ENCODE measurements at regions not wholly inside any gene's neighbourhood (a gene's known extent, or its start where the extent isn't known, plus 50 kb on each side); places are given as distances from the start of the nearest gene placed in this dataset.

GRCh38 chr17:73888862-73889261 lies 244.6 kb upstream of the SDK2 start:
- ChIA-PET POLR2A (no interaction called here), CTCF (ENCODE audit: low intra/inter-chr PET ratio, low total read pairs) (no interaction called here)
- FAIRE-seq (no peak), ATAC-seq (no peak), DNase-seq (ENCODE audit: low spot score) (no peak)
- no peaks in the 10 kb centered on the region for H3K4me1 ChIP-seq (ENCODE audit: insufficient read depth, low read length)
- H3K9ac ChIP-seq (ENCODE audit: insufficient read depth, low read depth, low read length) = no peak overlapping the region
- in situ Hi-C loops (cut with HindIII; ENCODE audit: extremely low pct_ligation_motif_present, low pct_unique_long_range_greater_than_20kb) = no loop called here
- 34% methylated on average over 7 of the region's 7 CpGs for WGBS (ENCODE audit: low lambda C conversion rate)
- H2AFZ ChIP-seq (ENCODE audit: low read length) = no peak overlapping the region
- H3K36me3 ChIP-seq (replicated peaks in 1 of 2; ENCODE audit: control insufficient read depth in 1 of 2, insufficient read depth in 2 of 2, low read length in 2 of 2) = no peaks in the 10 kb centered on the region
- H3K9me3 ChIP-seq (ENCODE audit: low read length) = no peaks in the 10 kb centered on the region
- no peak overlapping the region for H3K4me2 ChIP-seq (ENCODE audit: low read depth, low read length)
- no peak overlapping the region for H3K4me3 ChIP-seq (replicated peaks in 1 of 3; ENCODE audit: insufficient read depth in 1 of 3, low read depth in 2 of 3, low read length in 3 of 3)
- H3K79me2 ChIP-seq (ENCODE audit: insufficient read depth, low read length) = no peaks in the 10 kb centered on the region
- no peaks in the 10 kb centered on the region for H4K20me1 ChIP-seq (ENCODE audit: insufficient read depth, low read length)
- H3K27me3 ChIP-seq (ENCODE audit: control insufficient read depth in 1 of 2, insufficient read depth in 2 of 2, low read length in 2 of 2) = peaks cover 0 to 4% of the 10 kb centered on the region in 2 experiments; a peak in 2 of 5 replicates
- intact Hi-C loops (cut with micrococcal nuclease; ENCODE audit: unreplicated experiment) = no loop called here
- TF ChIP-seq ZNF432 (CRISPR knock-in tag; IDR thresholded peaks at IDR 0.05; ENCODE audit: borderline replicate concordance) = no peak
- TF ChIP-seq PHB2 (IDR thresholded peaks at IDR 0.05; ENCODE audit: partially characterized antibody) = no peak
- no peak for TF ChIP-seq NRL (CRISPR knock-in tag; IDR thresholded peaks at IDR 0.05; ENCODE audit: borderline replicate concordance)
- TF ChIP-seq NR2F1 (CRISPR knock-in tag; IDR thresholded peaks at IDR 0.05) = no peak
- TF ChIP-seq MTF1 (CRISPR knock-in tag; IDR thresholded peaks at IDR 0.05) = no peak
- no peak for TF ChIP-seq DMAP1 (CRISPR knock-in tag; IDR thresholded peaks at IDR 0.05)
- no peak for TF ChIP-seq MTA3 (CRISPR knock-in tag; IDR thresholded peaks at IDR 0.05)
- TF ChIP-seq CCAR2 (optimal IDR thresholded peaks at IDR 0.05; ENCODE audit: low read depth, low read length) = no peak
- no peak for TF ChIP-seq ZNF17 (CRISPR knock-in tag; IDR thresholded peaks at IDR 0.05)
- no peak for TF ChIP-seq GTF3A (CRISPR knock-in tag; conservative IDR thresholded peaks at IDR 0.05)
- no peak for TF ChIP-seq ZNF512 (CRISPR knock-in tag; IDR thresholded peaks at IDR 0.05)
- no peak for TF ChIP-seq MAF1 (CRISPR knock-in tag; IDR thresholded peaks at IDR 0.05; ENCODE audit: borderline replicate concordance)
- no peak for TF ChIP-seq ZNF230 (CRISPR knock-in tag; IDR thresholded peaks at IDR 0.05)
- TF ChIP-seq NFIC (IDR thresholded peaks at IDR 0.05; ENCODE audit: low read length) = no peak
- TF ChIP-seq ZNF772 (CRISPR knock-in tag; IDR thresholded peaks at IDR 0.05) = no peak
- no peak overlapping the region for H3K27ac ChIP-seq (ENCODE audit: extremely low read length, insufficient read depth, low read length)
- no TSS peak for BruUV-seq (replicated peaks)

All from HepG2 (cell line).